GM21381 (cell line): ENCODE measurements at regions not wholly inside any gene's neighbourhood (a gene's known extent, or its start where the extent isn't known, plus 50 kb on each side); places are given as distances from the start of the nearest gene placed in this dataset.

Experiments
- ATAC-seq: cut with Tn5 transposase; IDR thresholded peaks from one replicate; pipeline ENCODE4 v1.9.1; 2021; ENCODE audit warnings: mild to moderate bottlenecking, moderate library complexity; ENCODE audit not compliant: unreplicated experiment

- no peak for ATAC-seq
These were observed 545.6 kb upstream of the ZNF385D start for GRCh38 chr3:22296601-22297000.

- ATAC-seq, result no peak
These were observed 546.4 kb upstream of the ZNF385D start for GRCh38 chr3:22297436-22297835.

GRCh38 chr3:22306454-22306853 lies 555.4 kb upstream of the ZNF385D start:
- no peak for ATAC-seq

GRCh38 chr3:22308871-22309270 lies 557.9 kb upstream of the ZNF385D start:
- no peak for ATAC-seq

- ATAC-seq, result no peak
These were observed 564.9 kb upstream of the ZNF385D start for GRCh38 chr3:22315925-22316324.

- no peak for ATAC-seq
These were observed 567.3 kb upstream of the ZNF385D start for GRCh38 chr3:22318325-22318724.

GRCh38 chr3:22319446-22319845 lies 568.4 kb upstream of the ZNF385D start:
- no peak for ATAC-seq

- no peak for ATAC-seq
These were observed 571.9 kb upstream of the ZNF385D start for GRCh38 chr3:22322861-22323260.

GRCh38 chr3:22326305-22326704 lies 575.3 kb upstream of the ZNF385D start:
- no peak for ATAC-seq

GRCh38 chr3:22334996-22335395 lies 584.0 kb upstream of the ZNF385D start:
- ATAC-seq, result no peak

GRCh38 chr3:22349215-22349851 lies 598.3 kb upstream of the ZNF385D start:
- no peak for ATAC-seq

GRCh38 chr3:22351806-22352205 lies 600.8 kb upstream of the ZNF385D start:
- no peak for ATAC-seq

- no peak for ATAC-seq
These were observed 602.1 kb upstream of the ZNF385D start for GRCh38 chr3:22353126-22353525.

- no peak for ATAC-seq
These were observed 607.3 kb upstream of the ZNF385D start for GRCh38 chr3:22358334-22358733.

- ATAC-seq, result no peak
These were observed 609.2 kb upstream of the ZNF385D start for GRCh38 chr3:22360164-22360563.

GRCh38 chr3:22360970-22361369 lies 610.0 kb upstream of the ZNF385D start:
- no peak for ATAC-seq

GRCh38 chr3:22361521-22361920 lies 610.5 kb upstream of the ZNF385D start:
- ATAC-seq, result no peak

GRCh38 chr3:22364851-22365250 lies 613.8 kb upstream of the ZNF385D start:
- ATAC-seq, result no peak

GRCh38 chr3:22366781-22367180 lies 615.8 kb upstream of the ZNF385D start:
- ATAC-seq, result no peak

- ATAC-seq, result no peak
These were observed 620.0 kb upstream of the ZNF385D start for GRCh38 chr3:22371036-22371435.

- no peak for ATAC-seq
These were observed 620.7 kb upstream of the ZNF385D start for GRCh38 chr3:22371607-22372291.

- ATAC-seq, result no peak
These were observed 621.5 kb upstream of the ZNF385D start for GRCh38 chr3:22372292-22373062.
